Karpas-422 (cell line): ENCODE measurements at regions not wholly inside any gene's neighbourhood (a gene's known extent, or its start where the extent isn't known, plus 50 kb on each side); places are given as distances from the start of the nearest gene placed in this dataset.
"Not testable (repeated sequence)": the region's sequence is repeated elsewhere in the genome, so short reads cannot be mapped to it uniquely, and the experiment has no call there.

Source experiments
- DNase-seq: peaks from one replicate; pipeline ENCODE4 v3.0.0-alpha.2; 2015
- H2AFZ ChIP-seq: fragments of 200-600 bp; sonication (generic); 2 replicates; pipeline ENCODE4 v1.6.1; 2014; ENCODE audit warnings: antibody characterized with exemption, low read length, mixed read lengths
- H3K27ac ChIP-seq: fragments of 200-600 bp; sonication (generic); 2 replicates; pipeline ENCODE4 v1.5.1; 2014; ENCODE audit warnings: mild to moderate bottlenecking, low read length, moderate library complexity
- H3K27me3 ChIP-seq: fragments of 200-600 bp; sonication (generic); 2 replicates; pipeline ENCODE4 v1.6.1; 2014; ENCODE audit warnings: low read length, mixed read lengths
- H3K36me3 ChIP-seq: fragments of 200-600 bp; sonication (generic); 2 replicates; pipeline ENCODE4 v1.6.1; 2014; ENCODE audit warnings: low read length, mixed read lengths; ENCODE audit not compliant: insufficient read depth
- H3K4me1 ChIP-seq: fragments of 200-600 bp; sonication (generic); 2 replicates; pipeline ENCODE4 v1.6.1; 2014; ENCODE audit warnings: mild to moderate bottlenecking, low read length, mixed read lengths
- H3K4me2 ChIP-seq: fragments of 200-600 bp; sonication (generic); 2 replicates; pipeline ENCODE4 v1.6.1; 2014; ENCODE audit warnings: low read length, low read depth, mild to moderate bottlenecking; ENCODE audit not compliant: poor library complexity, severe bottlenecking
- H3K4me3 ChIP-seq: fragments of 200-600 bp; sonication (generic); 2 replicates; pipeline ENCODE4 v1.5.1; 2014; ENCODE audit warnings: mild to moderate bottlenecking, antibody characterized with exemption, low read length, mixed read lengths
- H3K79me2 ChIP-seq: fragments of 200-600 bp; sonication (generic); 2 replicates; pipeline ENCODE4 v1.6.1; 2014; ENCODE audit warnings: mild to moderate bottlenecking, low read length, mixed read lengths
- H3K9ac ChIP-seq: fragments of 200-600 bp; sonication (generic); 2 replicates; pipeline ENCODE4 v1.6.0; 2014; ENCODE audit warnings: low read length
- H3K9me2 ChIP-seq: fragments of 200-600 bp; sonication (generic), shearing (Covaris generic); replicated peaks from 2 replicates; pipeline ENCODE4 v1.6.0; 2014; ENCODE audit warnings: mild to moderate bottlenecking, low read length, moderate library complexity; ENCODE audit not compliant: insufficient read depth
- H3K9me3 ChIP-seq: fragments of 300-700, 200-600 bp; sonication (generic); 2 replicates; pipeline ENCODE4 v1.6.1; 2014; ENCODE audit warnings: low read length, mixed read lengths
- H4K20me1 ChIP-seq: fragments of 200-600 bp; sonication (generic); 2 replicates; pipeline ENCODE4 v1.6.1; 2014; ENCODE audit warnings: mild to moderate bottlenecking, antibody characterized with exemption, low read length, low read depth; ENCODE audit not compliant: insufficient read depth

- H3K27ac ChIP-seq, result no peak overlapping the region
These were observed 533.0 kb downstream of the TMX3 start for GRCh38 chr18:68181956-68182355.

GRCh38 chr18:68179811-68180210, 535.1 kb downstream of the TMX3 start:
- H3K36me3 ChIP-seq, result no peaks in the 10 kb centered on the region
- H3K79me2 ChIP-seq, result no peaks in the 10 kb centered on the region
- H2AFZ ChIP-seq, result no peak overlapping the region
- DNase-seq, result no peak
- no peak overlapping the region for H3K9ac ChIP-seq
- no peaks in the 10 kb centered on the region for H3K27me3 ChIP-seq
- no peak overlapping the region for H3K27ac ChIP-seq
- peaks cover 21% of the 10 kb centered on the region for H3K9me3 ChIP-seq
- H3K9me2 ChIP-seq, result no peaks in the 10 kb centered on the region
- no peak overlapping the region for H3K4me3 ChIP-seq
- no peaks in the 10 kb centered on the region for H4K20me1 ChIP-seq
- H3K4me1 ChIP-seq, result no peaks in the 10 kb centered on the region
- no peak overlapping the region for H3K4me2 ChIP-seq

More at GRCh38 chr18:68181956-68182355, 533.0 kb downstream of the TMX3 start:
- no peak for DNase-seq
- no peak overlapping the region for H3K9ac ChIP-seq
- no peak overlapping the region for H3K4me3 ChIP-seq
- no peak overlapping the region for H2AFZ ChIP-seq
- no peaks in the 10 kb centered on the region for H4K20me1 ChIP-seq
- no peaks in the 10 kb centered on the region for H3K79me2 ChIP-seq
- H3K36me3 ChIP-seq, result no peaks in the 10 kb centered on the region
- no peak overlapping the region for H3K4me2 ChIP-seq
- no peaks in the 10 kb centered on the region for H3K4me1 ChIP-seq
- H3K9me2 ChIP-seq, result no peaks in the 10 kb centered on the region
- peaks cover 8% of the 10 kb centered on the region for H3K9me3 ChIP-seq
- H3K27me3 ChIP-seq, result no peaks in the 10 kb centered on the region

GRCh38 chr18:68178921-68179320, 536.0 kb downstream of the TMX3 start:
- no peak overlapping the region for H3K4me3 ChIP-seq
- no peaks in the 10 kb centered on the region for H3K79me2 ChIP-seq
- DNase-seq, result no peak
- H3K9ac ChIP-seq, result no peak overlapping the region
- no peak overlapping the region for H2AFZ ChIP-seq
- H3K36me3 ChIP-seq, result no peaks in the 10 kb centered on the region
- H3K9me2 ChIP-seq, result no peaks in the 10 kb centered on the region
- H3K27ac ChIP-seq, result no peak overlapping the region
- H4K20me1 ChIP-seq, result no peaks in the 10 kb centered on the region
- no peaks in the 10 kb centered on the region for H3K27me3 ChIP-seq
- peaks cover 15% of the 10 kb centered on the region; the same call in 1 of the 2 replicates for H3K9me3 ChIP-seq
- no peaks in the 10 kb centered on the region for H3K4me1 ChIP-seq
- no peak overlapping the region for H3K4me2 ChIP-seq

GRCh38 chr18:68177807-68178702, 536.9 kb downstream of the TMX3 start:
- H3K36me3 ChIP-seq, result no peaks in the 10 kb centered on the region
- H3K4me2 ChIP-seq, result no peak overlapping the region
- no peaks in the 10 kb centered on the region for H3K27me3 ChIP-seq
- no peak for DNase-seq
- no peaks in the 10 kb centered on the region for H3K9me2 ChIP-seq
- no peaks in the 10 kb centered on the region for H3K79me2 ChIP-seq
- no peaks in the 10 kb centered on the region for H4K20me1 ChIP-seq
- H3K9me3 ChIP-seq, result peaks cover 15% of the 10 kb centered on the region; the same call in 1 of the 2 replicates
- H3K9ac ChIP-seq, result no peak overlapping the region
- H3K4me1 ChIP-seq, result no peaks in the 10 kb centered on the region
- H2AFZ ChIP-seq, result no peak overlapping the region
- no peak overlapping the region for H3K4me3 ChIP-seq
- no peak overlapping the region for H3K27ac ChIP-seq

GRCh38 chr18:68176901-68177300, 538.0 kb downstream of the TMX3 start:
- no peak overlapping the region for H3K4me3 ChIP-seq
- no peaks in the 10 kb centered on the region for H3K9me2 ChIP-seq
- H3K4me2 ChIP-seq, result no peak overlapping the region
- no peaks in the 10 kb centered on the region for H3K4me1 ChIP-seq
- no peaks in the 10 kb centered on the region for H3K36me3 ChIP-seq
- peaks cover 18% of the 10 kb centered on the region; the same call in 1 of the 2 replicates for H3K9me3 ChIP-seq
- H4K20me1 ChIP-seq, result no peaks in the 10 kb centered on the region
- H3K79me2 ChIP-seq, result no peaks in the 10 kb centered on the region
- H2AFZ ChIP-seq, result no peak overlapping the region
- H3K9ac ChIP-seq, result no peak overlapping the region
- H3K27me3 ChIP-seq, result no peaks in the 10 kb centered on the region
- H3K27ac ChIP-seq, result no peak overlapping the region
- DNase-seq, result no peak

- DNase-seq, result no peak
- H3K36me3 ChIP-seq, result no peaks in the 10 kb centered on the region
- no peak overlapping the region for H3K4me3 ChIP-seq
- H3K4me1 ChIP-seq, result no peaks in the 10 kb centered on the region
- no peak overlapping the region for H3K27ac ChIP-seq
- H3K9me3 ChIP-seq, result peaks cover 26% of the 10 kb centered on the region
- H3K4me2 ChIP-seq, result no peak overlapping the region
- no peaks in the 10 kb centered on the region for H3K27me3 ChIP-seq
- H3K9me2 ChIP-seq, result no peaks in the 10 kb centered on the region
- H3K79me2 ChIP-seq, result no peaks in the 10 kb centered on the region
- no peak overlapping the region for H3K9ac ChIP-seq
- no peak overlapping the region for H2AFZ ChIP-seq
- no peaks in the 10 kb centered on the region for H4K20me1 ChIP-seq
These were observed 541.9 kb downstream of the TMX3 start for GRCh38 chr18:68172842-68173549.

- no peak overlapping the region for H3K4me2 ChIP-seq
These were observed 550.0 kb downstream of the TMX3 start for GRCh38 chr18:68164909-68165308.

GRCh38 chr18:68153821-68154220, 561.1 kb downstream of the TMX3 start:
- H3K9me2 ChIP-seq, H3K4me3 ChIP-seq, H3K36me3 ChIP-seq, H3K9ac ChIP-seq, H3K27ac ChIP-seq, H3K4me2 ChIP-seq, H4K20me1 ChIP-seq, H3K4me1 ChIP-seq, H2AFZ ChIP-seq, H3K27me3 ChIP-seq, H3K79me2 ChIP-seq, DNase-seq: not testable (repeated sequence)
- peaks cover 15% of the 10 kb centered on the region; the same call in 1 of the 2 replicates for H3K9me3 ChIP-seq

More at GRCh38 chr18:68164909-68165308, 550.0 kb downstream of the TMX3 start:
- Histone ChIP-seq H3K79me2 (no peaks in the 10 kb centered on the region), H3K4me1 (no peaks in the 10 kb centered on the region), H3K27ac (no peak overlapping the region), H3K36me3 (no peaks in the 10 kb centered on the region), H3K9me3 (peaks cover 20% of the 10 kb centered on the region), H3K27me3 (0 out of 2 replicates have a peak, but pooled peaks cover 2% of the 10 kb centered on the region), H4K20me1 (no peaks in the 10 kb centered on the region), H3K4me3 (no peak overlapping the region), H3K9me2 (no peaks in the 10 kb centered on the region), H3K9ac (no peak overlapping the region), H2AFZ (no peak overlapping the region)
- no peak for DNase-seq
